ENCODE measurements at regions not wholly inside any gene's neighbourhood (a gene's known extent, or its start where the extent isn't known, plus 50 kb on each side); places are given as distances from the start of the nearest gene placed in this dataset.

DNA sequence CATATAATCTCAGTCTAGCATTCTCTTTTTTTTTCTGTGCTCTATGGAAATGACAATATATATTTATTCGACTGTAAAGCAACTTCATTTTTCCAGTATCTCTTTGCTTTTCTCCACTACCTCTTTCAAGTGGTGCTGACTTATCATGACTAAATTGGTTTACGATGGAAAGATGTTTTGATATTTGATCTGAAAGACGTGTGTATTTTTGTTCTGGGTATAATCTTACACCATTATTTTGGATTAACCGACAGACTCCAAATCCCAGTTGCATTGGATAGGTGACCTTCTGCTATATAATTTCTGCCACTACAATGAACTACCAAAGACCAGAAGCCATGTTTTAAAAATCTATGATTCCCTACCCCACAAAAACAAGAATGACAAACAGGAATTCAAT, 380.5 kb upstream of the NFE2L3 start:
- TF ChIP-seq, protein P1, sequence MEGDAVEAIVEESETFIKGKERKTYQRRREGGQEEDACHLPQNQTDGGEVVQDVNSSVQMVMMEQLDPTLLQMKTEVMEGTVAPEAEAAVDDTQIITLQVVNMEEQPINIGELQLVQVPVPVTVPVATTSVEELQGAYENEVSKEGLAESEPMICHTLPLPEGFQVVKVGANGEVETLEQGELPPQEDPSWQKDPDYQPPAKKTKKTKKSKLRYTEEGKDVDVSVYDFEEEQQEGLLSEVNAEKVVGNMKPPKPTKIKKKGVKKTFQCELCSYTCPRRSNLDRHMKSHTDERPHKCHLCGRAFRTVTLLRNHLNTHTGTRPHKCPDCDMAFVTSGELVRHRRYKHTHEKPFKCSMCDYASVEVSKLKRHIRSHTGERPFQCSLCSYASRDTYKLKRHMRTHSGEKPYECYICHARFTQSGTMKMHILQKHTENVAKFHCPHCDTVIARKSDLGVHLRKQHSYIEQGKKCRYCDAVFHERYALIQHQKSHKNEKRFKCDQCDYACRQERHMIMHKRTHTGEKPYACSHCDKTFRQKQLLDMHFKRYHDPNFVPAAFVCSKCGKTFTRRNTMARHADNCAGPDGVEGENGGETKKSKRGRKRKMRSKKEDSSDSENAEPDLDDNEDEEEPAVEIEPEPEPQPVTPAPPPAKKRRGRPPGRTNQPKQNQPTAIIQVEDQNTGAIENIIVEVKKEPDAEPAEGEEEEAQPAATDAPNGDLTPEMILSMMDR (IDR thresholded peaks at IDR 0.05), result no peak
- TF ChIP-seq POLR2A (IDR thresholded peaks at IDR 0.05) (no peak), POLR2AphosphoS5 (IDR thresholded peaks at IDR 0.05) (no peak), EP300 (IDR thresholded peaks at IDR 0.05) (no peak)

Data from gastroesophageal sphincter (tissue), 3 donors.